ENCODE measurements at regions not wholly inside any gene's neighbourhood (a gene's known extent, or its start where the extent isn't known, plus 50 kb on each side); places are given as distances from the start of the nearest gene placed in this dataset.

GRCh38 chr17:72206376-72206775 is 85.6 kb downstream of the SOX9 start:
- Mint-ChIP-seq H3K4me1 (ENCODE audit: low read depth) (no peaks in the 10 kb centered on the region), H3K4me3 (no peak overlapping the region), H3K27ac (no peak overlapping the region), H3K27me3 (peaks cover 5% of the 10 kb centered on the region), H3K9me3 (no peaks in the 10 kb centered on the region), H3K36me3 (ENCODE audit: low read depth) (no peaks in the 10 kb centered on the region)
- ChIA-PET POLR2A (no interaction called here), CTCF (interaction anchor here (1.1 kb wide), 1 partner anchor 351 kb away, joined by 3 read pairs; no protein-coding TSS in a partner anchor)
- DNase-seq (no peak), ATAC-seq (no peak)
- intact Hi-C loops (cut with micrococcal nuclease), result no loop called here
- no peak for TF ChIP-seq CTCF (IDR thresholded peaks at IDR 0.05)

GRCh38 chr17:72208832-72209231 is 88.0 kb downstream of the SOX9 start:
- ATAC-seq, result no peak
- H3K27me3 Mint-ChIP-seq, result peaks cover 5% of the 10 kb centered on the region
- no peak overlapping the region for H3K4me3 Mint-ChIP-seq
- ChIA-PET CTCF (no interaction called here), POLR2A (no interaction called here)
- no peaks in the 10 kb centered on the region for H3K36me3 Mint-ChIP-seq (ENCODE audit: low read depth)
- H3K27ac Mint-ChIP-seq, result no peak overlapping the region
- H3K9me3 Mint-ChIP-seq, result no peaks in the 10 kb centered on the region
- DNase-seq, result no peak
- TF ChIP-seq CTCF (IDR thresholded peaks at IDR 0.05), result no peak
- H3K4me1 Mint-ChIP-seq (ENCODE audit: low read depth), result no peaks in the 10 kb centered on the region
- intact Hi-C loops (cut with micrococcal nuclease), result no loop called here

GRCh38 chr17:72212041-72212440 is 91.2 kb downstream of the SOX9 start:
- Mint-ChIP-seq H3K36me3 (ENCODE audit: low read depth) (no peaks in the 10 kb centered on the region), H3K27me3 (no peaks in the 10 kb centered on the region), H3K9me3 (no peaks in the 10 kb centered on the region), H3K27ac (no peak overlapping the region), H3K4me3 (no peak overlapping the region), H3K4me1 (ENCODE audit: low read depth) (no peaks in the 10 kb centered on the region)
- no peak for TF ChIP-seq CTCF (IDR thresholded peaks at IDR 0.05)
- DNase-seq, result no peak
- ATAC-seq, result no peak
- intact Hi-C loops (cut with micrococcal nuclease), result no loop called here
- ChIA-PET CTCF (no interaction called here), POLR2A (no interaction called here)

GRCh38 chr17:72215490-72215889 is 94.7 kb downstream of the SOX9 start:
- no peak for TF ChIP-seq CTCF (IDR thresholded peaks at IDR 0.05)
- ATAC-seq (no peak), DNase-seq (no peak)
- Mint-ChIP-seq H3K4me1 (ENCODE audit: low read depth) (no peaks in the 10 kb centered on the region), H3K4me3 (no peak overlapping the region), H3K27ac (no peak overlapping the region), H3K36me3 (ENCODE audit: low read depth) (no peaks in the 10 kb centered on the region), H3K9me3 (no peaks in the 10 kb centered on the region), H3K27me3 (peaks cover 27% of the 10 kb centered on the region)
- intact Hi-C loops (cut with micrococcal nuclease), result no loop called here
- ChIA-PET CTCF (no interaction called here), POLR2A (no interaction called here)

- H3K9me3 Mint-ChIP-seq, result no peaks in the 10 kb centered on the region
- no peak overlapping the region for H3K4me3 Mint-ChIP-seq
- H3K4me1 Mint-ChIP-seq (ENCODE audit: low read depth), result no peaks in the 10 kb centered on the region
- intact Hi-C loops (cut with micrococcal nuclease), result no loop called here
- H3K36me3 Mint-ChIP-seq (ENCODE audit: low read depth), result no peaks in the 10 kb centered on the region
- TF ChIP-seq CTCF (IDR thresholded peaks at IDR 0.05), result no peak
- ATAC-seq (no peak), DNase-seq (no peak)
- no peak overlapping the region for H3K27ac Mint-ChIP-seq
- ChIA-PET CTCF (no interaction called here), POLR2A (no interaction called here)
- peaks cover 31% of the 10 kb centered on the region for H3K27me3 Mint-ChIP-seq
Measured at GRCh38 chr17:72215928-72216327, 95.1 kb downstream of the SOX9 start.

All from activated CD8-positive, alpha-beta T cell treated with anti-CD3 and anti-CD28 coated beads for 36 hours (primary cell).